ENCODE measurements at regions not wholly inside any gene's neighbourhood (a gene's known extent, or its start where the extent isn't known, plus 50 kb on each side); places are given as distances from the start of the nearest gene placed in this dataset.

DNA sequence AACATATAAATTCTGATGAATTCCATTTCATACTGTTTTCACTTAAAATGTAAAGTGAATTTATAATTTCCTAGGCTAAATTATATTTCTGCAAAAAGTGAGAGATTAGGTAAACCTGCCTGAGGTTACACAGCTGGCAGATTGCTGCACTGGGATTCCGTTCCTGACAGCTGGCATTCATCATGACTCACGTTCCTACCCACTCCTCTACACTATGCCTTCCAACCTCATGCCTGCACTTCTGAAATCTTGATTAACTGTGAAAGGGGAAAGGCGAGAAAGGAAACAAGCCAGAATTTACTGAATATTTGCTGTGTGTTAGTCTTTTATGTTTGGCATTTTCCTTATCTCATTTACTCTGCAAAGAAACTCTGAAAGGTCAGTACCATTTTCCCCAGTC lies 73.3 kb upstream of the MON1B start:
- H3K27me3 ChIP-seq, result no peaks in the 10 kb centered on the region
- no peaks in the 10 kb centered on the region for H3K9me3 ChIP-seq
- intact Hi-C loops (cut with DNase I), result no loop called here
- TF ChIP-seq, protein P1, sequence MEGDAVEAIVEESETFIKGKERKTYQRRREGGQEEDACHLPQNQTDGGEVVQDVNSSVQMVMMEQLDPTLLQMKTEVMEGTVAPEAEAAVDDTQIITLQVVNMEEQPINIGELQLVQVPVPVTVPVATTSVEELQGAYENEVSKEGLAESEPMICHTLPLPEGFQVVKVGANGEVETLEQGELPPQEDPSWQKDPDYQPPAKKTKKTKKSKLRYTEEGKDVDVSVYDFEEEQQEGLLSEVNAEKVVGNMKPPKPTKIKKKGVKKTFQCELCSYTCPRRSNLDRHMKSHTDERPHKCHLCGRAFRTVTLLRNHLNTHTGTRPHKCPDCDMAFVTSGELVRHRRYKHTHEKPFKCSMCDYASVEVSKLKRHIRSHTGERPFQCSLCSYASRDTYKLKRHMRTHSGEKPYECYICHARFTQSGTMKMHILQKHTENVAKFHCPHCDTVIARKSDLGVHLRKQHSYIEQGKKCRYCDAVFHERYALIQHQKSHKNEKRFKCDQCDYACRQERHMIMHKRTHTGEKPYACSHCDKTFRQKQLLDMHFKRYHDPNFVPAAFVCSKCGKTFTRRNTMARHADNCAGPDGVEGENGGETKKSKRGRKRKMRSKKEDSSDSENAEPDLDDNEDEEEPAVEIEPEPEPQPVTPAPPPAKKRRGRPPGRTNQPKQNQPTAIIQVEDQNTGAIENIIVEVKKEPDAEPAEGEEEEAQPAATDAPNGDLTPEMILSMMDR (IDR thresholded peaks at IDR 0.05), result no peak
- no peak for TF ChIP-seq POLR2A (IDR thresholded peaks at IDR 0.05; ENCODE audit: low read depth)
- no peak for TF ChIP-seq EP300 (IDR thresholded peaks at IDR 0.05)
- TF ChIP-seq POLR2AphosphoS5 (IDR thresholded peaks at IDR 0.05), result no peak
- H3K27ac ChIP-seq (replicated peaks in 1 of 4), result no peak overlapping the region
- no peaks in the 10 kb centered on the region for H3K36me3 ChIP-seq
- 41% methylated on average over 3 of the region's 3 CpGs for WGBS
- no peaks in the 10 kb centered on the region for H3K4me1 ChIP-seq
- no peak overlapping the region for H3K4me3 ChIP-seq
- no peak for DNase-seq (ENCODE audit: extremely low spot score)

DNA sequence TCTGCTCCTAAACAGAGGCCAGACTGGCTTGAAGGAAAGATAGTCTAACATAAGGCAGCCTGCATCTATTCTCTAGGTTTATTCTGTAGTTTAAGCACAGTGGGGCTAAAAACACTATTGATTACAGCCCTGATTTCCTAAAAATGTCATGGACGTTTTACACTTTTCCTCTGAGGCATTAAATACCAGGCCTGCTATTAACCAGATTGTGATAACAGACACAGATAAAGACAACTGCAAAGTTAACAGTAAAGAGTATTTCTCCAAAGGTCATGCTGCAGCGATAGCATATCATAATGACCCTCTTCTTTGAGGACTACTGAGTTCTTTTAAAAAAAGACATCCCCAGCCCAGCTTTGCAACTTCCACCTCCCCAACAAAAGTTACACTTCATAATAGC lies 59.6 kb upstream of the MON1B start:
- H3K4me1 ChIP-seq, result no peaks in the 10 kb centered on the region
- H3K27me3 ChIP-seq, result no peaks in the 10 kb centered on the region
- no peak overlapping the region for H3K4me3 ChIP-seq
- peaks cover 0 to 5% (median 0%) of the 10 kb centered on the region in 4 donors for H3K9me3 ChIP-seq
- DNase-seq (ENCODE audit: extremely low spot score), result no peak
- WGBS, result 54% methylated on average over 2 of the region's 2 CpGs
- intact Hi-C loops (cut with DNase I), result no loop called here
- no peaks in the 10 kb centered on the region for H3K36me3 ChIP-seq
- TF ChIP-seq POLR2AphosphoS5 (IDR thresholded peaks at IDR 0.05), result no peak
- TF ChIP-seq EP300 (IDR thresholded peaks at IDR 0.05), result no peak
- TF ChIP-seq POLR2A (IDR thresholded peaks at IDR 0.05; ENCODE audit: low read depth), result no peak
- TF ChIP-seq, protein P1 (IDR thresholded peaks at IDR 0.05), result no peak
- no peak overlapping the region for H3K27ac ChIP-seq (replicated peaks in 1 of 4)

DNA sequence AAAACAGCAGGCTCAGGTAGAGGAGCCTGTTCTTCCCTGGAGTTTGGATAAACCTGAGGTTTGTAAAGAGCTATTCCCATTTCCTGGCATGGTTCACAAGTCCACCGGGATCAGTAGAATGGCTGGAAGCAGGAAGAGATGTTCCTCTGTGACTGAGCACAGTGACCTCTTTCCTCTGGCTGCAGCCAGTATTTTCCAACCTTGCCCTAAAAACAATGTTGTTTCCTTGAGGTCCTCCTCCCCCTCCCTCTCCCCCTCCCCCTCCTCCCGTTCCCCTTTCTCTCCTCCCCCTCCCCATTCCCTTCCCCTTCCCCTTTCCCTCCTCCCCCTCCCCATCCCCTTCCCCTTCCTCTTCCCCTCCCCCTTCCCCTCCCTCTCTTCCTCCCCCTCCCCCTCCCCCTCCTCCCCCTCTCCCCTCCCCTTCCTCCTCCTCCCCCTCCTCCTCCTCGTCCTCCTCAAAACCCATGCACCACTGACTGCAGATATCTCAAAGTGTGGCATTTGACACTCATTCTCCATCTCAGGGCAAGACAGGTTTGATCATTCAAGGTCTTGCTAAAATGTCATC lies 58.9 kb upstream of the MON1B start:
- Histone ChIP-seq H3K9me3 (peaks cover 0 to 5% (median 0%) of the 10 kb centered on the region in 4 donors), H3K36me3 (no peaks in the 10 kb centered on the region), H3K4me3 (no peak overlapping the region), H3K4me1 (no peaks in the 10 kb centered on the region), H3K27ac (replicated peaks in 1 of 4) (no peak overlapping the region), H3K27me3 (no peaks in the 10 kb centered on the region)
- intact Hi-C loops (cut with DNase I), result no loop called here
- 70% methylated on average over 3 of the region's 3 CpGs for WGBS
- TF ChIP-seq POLR2A (IDR thresholded peaks at IDR 0.05; ENCODE audit: low read depth), result no peak
- no peak for DNase-seq (ENCODE audit: extremely low spot score)

DNA sequence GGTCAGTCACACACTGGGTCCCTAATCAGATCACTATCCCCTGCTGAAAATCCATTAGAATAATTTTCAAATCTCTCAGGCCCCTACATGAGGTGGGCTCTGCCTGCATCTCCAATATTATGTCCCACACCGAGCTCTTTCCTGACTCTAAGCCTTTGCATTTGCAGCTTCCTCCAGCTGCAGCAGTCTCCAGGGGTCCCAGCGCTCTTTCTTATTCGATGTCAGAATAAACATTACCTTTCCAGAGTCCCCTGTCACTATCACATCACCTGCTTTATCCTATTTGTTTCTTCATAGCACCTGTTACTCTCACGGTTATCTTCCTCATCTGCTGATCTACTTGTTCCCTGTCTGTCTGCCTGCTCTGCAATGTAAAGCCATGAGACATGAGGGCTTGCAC lies 57.3 kb upstream of the MON1B start:
- no peak overlapping the region for H3K27ac ChIP-seq (replicated peaks in 1 of 4)
- no peaks in the 10 kb centered on the region for H3K9me3 ChIP-seq
- H3K36me3 ChIP-seq, result no peaks in the 10 kb centered on the region
- no peak for TF ChIP-seq POLR2AphosphoS5 (IDR thresholded peaks at IDR 0.05)
- TF ChIP-seq POLR2A (IDR thresholded peaks at IDR 0.05; ENCODE audit: low read depth), result no peak
- TF ChIP-seq, protein P1 (IDR thresholded peaks at IDR 0.05), result no peak
- TF ChIP-seq EP300 (IDR thresholded peaks at IDR 0.05), result no peak
- no peaks in the 10 kb centered on the region for H3K27me3 ChIP-seq
- no peaks in the 10 kb centered on the region for H3K4me1 ChIP-seq
- H3K4me3 ChIP-seq, result no peak overlapping the region
- no peak for DNase-seq (ENCODE audit: extremely low spot score)
- intact Hi-C loops (cut with DNase I), result no loop called here
- 59% methylated on average over 4 of the region's 4 CpGs for WGBS

DNA sequence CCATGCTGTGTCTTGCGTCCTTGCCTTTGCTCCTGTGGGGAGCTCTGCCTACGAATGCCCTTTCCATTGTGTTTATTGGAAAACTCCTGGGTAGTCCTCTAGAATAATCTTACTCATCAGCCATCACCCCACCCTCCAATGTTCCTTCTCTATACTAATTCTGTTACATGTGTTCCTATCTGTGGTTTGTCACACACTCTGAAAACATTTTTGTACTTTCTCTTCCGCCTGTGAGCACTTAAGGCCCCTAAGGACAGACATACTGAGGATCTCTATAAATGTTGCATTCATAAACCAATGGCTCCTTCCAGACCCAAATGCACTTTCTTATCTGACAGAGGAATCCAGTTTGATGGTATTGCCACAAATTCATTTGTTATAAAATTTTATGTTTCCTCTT lies 53.9 kb upstream of the MON1B start:
- no peak overlapping the region for H3K4me3 ChIP-seq
- H3K27ac ChIP-seq (replicated peaks in 1 of 4), result no peak overlapping the region
- no peaks in the 10 kb centered on the region for H3K4me1 ChIP-seq
- no peak for TF ChIP-seq POLR2AphosphoS5 (IDR thresholded peaks at IDR 0.05)
- TF ChIP-seq EP300 (IDR thresholded peaks at IDR 0.05), result no peak
- TF ChIP-seq, protein P1 (IDR thresholded peaks at IDR 0.05), result no peak
- TF ChIP-seq POLR2A (IDR thresholded peaks at IDR 0.05; ENCODE audit: low read depth), result no peak
- no peak for DNase-seq (ENCODE audit: extremely low spot score)
- no peaks in the 10 kb centered on the region for H3K27me3 ChIP-seq
- H3K36me3 ChIP-seq, result no peaks in the 10 kb centered on the region
- intact Hi-C loops (cut with DNase I), result no loop called here
- H3K9me3 ChIP-seq, result no peaks in the 10 kb centered on the region
- 85% methylated on average over 3 of the region's 3 CpGs for WGBS

Small RNA genes lying in the stretch of these regions (small RNA-seq; reads per million reads assigned to genes)
- 0 reads per million in 3 donors for gene MIR4719
